Thyroid gland (tissue), 4 donors: ENCODE measurements at regions not wholly inside any gene's neighbourhood (a gene's known extent, or its start where the extent isn't known, plus 50 kb on each side); places are given as distances from the start of the nearest gene placed in this dataset.

Source experiments
- CTCF ChIP-seq, 6 experiments: fragments of 200-600 bp in 3 of 6; fragments of 450-650 bp in 3 of 6; sonication (generic) in 3 of 6; IDR thresholded peaks; one replicate each; pipeline ENCODE4 v1.5.1; 2016 to 2019; ENCODE audit warnings: antibody characterized with exemption in 6 of 6, mild to moderate bottlenecking in 2 of 6, inconsistent platforms in 1 of 6, moderate library complexity in 1 of 6
- POLR2A ChIP-seq, 2 donors: fragments of 450-650 bp; IDR thresholded peaks; one replicate each; pipeline ENCODE4 v1.6.1; 2017; ENCODE audit warnings: antibody characterized with exemption in 2 of 2, mild to moderate bottlenecking in 2 of 2, moderate library complexity in 1 of 2

- TF ChIP-seq CTCF (IDR thresholded peaks at IDR 0.05) = no peak
- no peak for TF ChIP-seq POLR2A (IDR thresholded peaks at IDR 0.05)
Measured at GRCh38 chr3:29202378-29202777, 78.5 kb upstream of the RBMS3 start.
